Dedifferentiated amniotic fluid mesenchymal stem cell (primary cell): ENCODE measurements at regions not wholly inside any gene's neighbourhood (a gene's known extent, or its start where the extent isn't known, plus 50 kb on each side); places are given as distances from the start of the nearest gene placed in this dataset.
"Not testable (repeated sequence)": the region's sequence is repeated elsewhere in the genome, so short reads cannot be mapped to it uniquely, and the experiment has no call there.

ENCODE experiments used
- DNase-seq: peaks from one replicate; pipeline ENCODE4 v3.0.0-alpha.2; 2016; ENCODE audit errors: extremely low spot score

GRCh38 chr20:59460352-59460751 is 144.0 kb upstream of the PHACTR3 start:
- no peak for DNase-seq

GRCh38 chr20:59461526-59461925 is 142.8 kb upstream of the PHACTR3 start:
- no peak for DNase-seq

- DNase-seq = no peak
These were observed 142.1 kb upstream of the PHACTR3 start for GRCh38 chr20:59462249-59462648.

GRCh38 chr20:59463541-59463940 is 140.8 kb upstream of the PHACTR3 start:
- DNase-seq = no peak

- no peak for DNase-seq
These were observed 138.1 kb upstream of the PHACTR3 start for GRCh38 chr20:59466107-59466815.

- DNase-seq = no peak
These were observed 135.5 kb upstream of the PHACTR3 start for GRCh38 chr20:59468831-59469230.

- DNase-seq = no peak
These were observed 134.8 kb upstream of the PHACTR3 start for GRCh38 chr20:59469267-59470252.

GRCh38 chr20:59470521-59470920 is 133.8 kb upstream of the PHACTR3 start:
- no peak for DNase-seq

- no peak for DNase-seq
These were observed 132.5 kb upstream of the PHACTR3 start for GRCh38 chr20:59471653-59472421.

- DNase-seq = no peak
These were observed 130.6 kb upstream of the PHACTR3 start for GRCh38 chr20:59473742-59474141.

GRCh38 chr20:59481067-59481466 is 123.3 kb upstream of the PHACTR3 start:
- no peak for DNase-seq

GRCh38 chr20:59481477-59482018 is 122.8 kb upstream of the PHACTR3 start:
- DNase-seq = no peak

- DNase-seq = no peak
These were observed 121.8 kb upstream of the PHACTR3 start for GRCh38 chr20:59482351-59483187.

GRCh38 chr20:59483481-59483880 is 120.9 kb upstream of the PHACTR3 start:
- DNase-seq = no peak

GRCh38 chr20:59484228-59484627 is 120.1 kb upstream of the PHACTR3 start:
- DNase-seq = no peak

GRCh38 chr20:59485576-59486454 is 118.5 kb upstream of the PHACTR3 start:
- no peak for DNase-seq

- not testable (repeated sequence) for DNase-seq
These were observed 115.9 kb upstream of the PHACTR3 start for GRCh38 chr20:59488459-59488858.

GRCh38 chr20:59490196-59491004 is 113.9 kb upstream of the PHACTR3 start:
- DNase-seq = not testable (repeated sequence)

GRCh38 chr20:59491884-59492283 is 112.5 kb upstream of the PHACTR3 start:
- no peak for DNase-seq
